ENCODE measurements at regions not wholly inside any gene's neighbourhood (a gene's known extent, or its start where the extent isn't known, plus 50 kb on each side); places are given as distances from the start of the nearest gene placed in this dataset.

DNA sequence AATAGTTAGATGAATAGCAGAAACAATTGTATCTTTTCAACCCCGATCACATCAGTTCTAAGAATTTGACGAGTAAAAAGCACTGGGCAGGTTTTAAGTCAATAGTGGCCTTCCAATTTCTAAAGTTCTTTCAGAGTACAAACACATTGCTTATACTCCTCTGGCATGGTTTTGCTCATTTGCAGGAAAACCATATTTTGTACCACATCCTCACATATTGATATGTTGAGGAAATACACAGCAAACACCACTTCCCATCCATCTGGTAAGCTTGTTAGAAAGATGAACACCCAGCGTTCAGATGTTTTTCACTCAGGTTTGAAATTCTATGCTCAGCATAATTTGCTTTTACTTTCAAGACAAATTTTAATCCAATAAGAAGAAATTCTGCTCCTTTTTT, 344.6 kb upstream of the ACVR2A start:
- TF ChIP-seq STAT1 (IDR thresholded peaks at IDR 0.05; ENCODE audit: unreplicated experiment) = no peak
- no peak for TF ChIP-seq JUNB (IDR thresholded peaks at IDR 0.05; ENCODE audit: unreplicated experiment)
- no peak for TF ChIP-seq POLR2AphosphoS5 (IDR thresholded peaks at IDR 0.05; ENCODE audit: low read depth)
- TF ChIP-seq, protein P1, sequence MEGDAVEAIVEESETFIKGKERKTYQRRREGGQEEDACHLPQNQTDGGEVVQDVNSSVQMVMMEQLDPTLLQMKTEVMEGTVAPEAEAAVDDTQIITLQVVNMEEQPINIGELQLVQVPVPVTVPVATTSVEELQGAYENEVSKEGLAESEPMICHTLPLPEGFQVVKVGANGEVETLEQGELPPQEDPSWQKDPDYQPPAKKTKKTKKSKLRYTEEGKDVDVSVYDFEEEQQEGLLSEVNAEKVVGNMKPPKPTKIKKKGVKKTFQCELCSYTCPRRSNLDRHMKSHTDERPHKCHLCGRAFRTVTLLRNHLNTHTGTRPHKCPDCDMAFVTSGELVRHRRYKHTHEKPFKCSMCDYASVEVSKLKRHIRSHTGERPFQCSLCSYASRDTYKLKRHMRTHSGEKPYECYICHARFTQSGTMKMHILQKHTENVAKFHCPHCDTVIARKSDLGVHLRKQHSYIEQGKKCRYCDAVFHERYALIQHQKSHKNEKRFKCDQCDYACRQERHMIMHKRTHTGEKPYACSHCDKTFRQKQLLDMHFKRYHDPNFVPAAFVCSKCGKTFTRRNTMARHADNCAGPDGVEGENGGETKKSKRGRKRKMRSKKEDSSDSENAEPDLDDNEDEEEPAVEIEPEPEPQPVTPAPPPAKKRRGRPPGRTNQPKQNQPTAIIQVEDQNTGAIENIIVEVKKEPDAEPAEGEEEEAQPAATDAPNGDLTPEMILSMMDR (conservative IDR thresholded peaks at IDR 0.05; ENCODE audit: low read depth in 2 of 2) = no peak
- TF ChIP-seq, protein P2, sequence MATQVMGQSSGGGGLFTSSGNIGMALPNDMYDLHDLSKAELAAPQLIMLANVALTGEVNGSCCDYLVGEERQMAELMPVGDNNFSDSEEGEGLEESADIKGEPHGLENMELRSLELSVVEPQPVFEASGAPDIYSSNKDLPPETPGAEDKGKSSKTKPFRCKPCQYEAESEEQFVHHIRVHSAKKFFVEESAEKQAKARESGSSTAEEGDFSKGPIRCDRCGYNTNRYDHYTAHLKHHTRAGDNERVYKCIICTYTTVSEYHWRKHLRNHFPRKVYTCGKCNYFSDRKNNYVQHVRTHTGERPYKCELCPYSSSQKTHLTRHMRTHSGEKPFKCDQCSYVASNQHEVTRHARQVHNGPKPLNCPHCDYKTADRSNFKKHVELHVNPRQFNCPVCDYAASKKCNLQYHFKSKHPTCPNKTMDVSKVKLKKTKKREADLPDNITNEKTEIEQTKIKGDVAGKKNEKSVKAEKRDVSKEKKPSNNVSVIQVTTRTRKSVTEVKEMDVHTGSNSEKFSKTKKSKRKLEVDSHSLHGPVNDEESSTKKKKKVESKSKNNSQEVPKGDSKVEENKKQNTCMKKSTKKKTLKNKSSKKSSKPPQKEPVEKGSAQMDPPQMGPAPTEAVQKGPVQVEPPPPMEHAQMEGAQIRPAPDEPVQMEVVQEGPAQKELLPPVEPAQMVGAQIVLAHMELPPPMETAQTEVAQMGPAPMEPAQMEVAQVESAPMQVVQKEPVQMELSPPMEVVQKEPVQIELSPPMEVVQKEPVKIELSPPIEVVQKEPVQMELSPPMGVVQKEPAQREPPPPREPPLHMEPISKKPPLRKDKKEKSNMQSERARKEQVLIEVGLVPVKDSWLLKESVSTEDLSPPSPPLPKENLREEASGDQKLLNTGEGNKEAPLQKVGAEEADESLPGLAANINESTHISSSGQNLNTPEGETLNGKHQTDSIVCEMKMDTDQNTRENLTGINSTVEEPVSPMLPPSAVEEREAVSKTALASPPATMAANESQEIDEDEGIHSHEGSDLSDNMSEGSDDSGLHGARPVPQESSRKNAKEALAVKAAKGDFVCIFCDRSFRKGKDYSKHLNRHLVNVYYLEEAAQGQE (IDR thresholded peaks at IDR 0.05; ENCODE audit: unreplicated experiment) = no peak
- TF ChIP-seq, protein P3, sequence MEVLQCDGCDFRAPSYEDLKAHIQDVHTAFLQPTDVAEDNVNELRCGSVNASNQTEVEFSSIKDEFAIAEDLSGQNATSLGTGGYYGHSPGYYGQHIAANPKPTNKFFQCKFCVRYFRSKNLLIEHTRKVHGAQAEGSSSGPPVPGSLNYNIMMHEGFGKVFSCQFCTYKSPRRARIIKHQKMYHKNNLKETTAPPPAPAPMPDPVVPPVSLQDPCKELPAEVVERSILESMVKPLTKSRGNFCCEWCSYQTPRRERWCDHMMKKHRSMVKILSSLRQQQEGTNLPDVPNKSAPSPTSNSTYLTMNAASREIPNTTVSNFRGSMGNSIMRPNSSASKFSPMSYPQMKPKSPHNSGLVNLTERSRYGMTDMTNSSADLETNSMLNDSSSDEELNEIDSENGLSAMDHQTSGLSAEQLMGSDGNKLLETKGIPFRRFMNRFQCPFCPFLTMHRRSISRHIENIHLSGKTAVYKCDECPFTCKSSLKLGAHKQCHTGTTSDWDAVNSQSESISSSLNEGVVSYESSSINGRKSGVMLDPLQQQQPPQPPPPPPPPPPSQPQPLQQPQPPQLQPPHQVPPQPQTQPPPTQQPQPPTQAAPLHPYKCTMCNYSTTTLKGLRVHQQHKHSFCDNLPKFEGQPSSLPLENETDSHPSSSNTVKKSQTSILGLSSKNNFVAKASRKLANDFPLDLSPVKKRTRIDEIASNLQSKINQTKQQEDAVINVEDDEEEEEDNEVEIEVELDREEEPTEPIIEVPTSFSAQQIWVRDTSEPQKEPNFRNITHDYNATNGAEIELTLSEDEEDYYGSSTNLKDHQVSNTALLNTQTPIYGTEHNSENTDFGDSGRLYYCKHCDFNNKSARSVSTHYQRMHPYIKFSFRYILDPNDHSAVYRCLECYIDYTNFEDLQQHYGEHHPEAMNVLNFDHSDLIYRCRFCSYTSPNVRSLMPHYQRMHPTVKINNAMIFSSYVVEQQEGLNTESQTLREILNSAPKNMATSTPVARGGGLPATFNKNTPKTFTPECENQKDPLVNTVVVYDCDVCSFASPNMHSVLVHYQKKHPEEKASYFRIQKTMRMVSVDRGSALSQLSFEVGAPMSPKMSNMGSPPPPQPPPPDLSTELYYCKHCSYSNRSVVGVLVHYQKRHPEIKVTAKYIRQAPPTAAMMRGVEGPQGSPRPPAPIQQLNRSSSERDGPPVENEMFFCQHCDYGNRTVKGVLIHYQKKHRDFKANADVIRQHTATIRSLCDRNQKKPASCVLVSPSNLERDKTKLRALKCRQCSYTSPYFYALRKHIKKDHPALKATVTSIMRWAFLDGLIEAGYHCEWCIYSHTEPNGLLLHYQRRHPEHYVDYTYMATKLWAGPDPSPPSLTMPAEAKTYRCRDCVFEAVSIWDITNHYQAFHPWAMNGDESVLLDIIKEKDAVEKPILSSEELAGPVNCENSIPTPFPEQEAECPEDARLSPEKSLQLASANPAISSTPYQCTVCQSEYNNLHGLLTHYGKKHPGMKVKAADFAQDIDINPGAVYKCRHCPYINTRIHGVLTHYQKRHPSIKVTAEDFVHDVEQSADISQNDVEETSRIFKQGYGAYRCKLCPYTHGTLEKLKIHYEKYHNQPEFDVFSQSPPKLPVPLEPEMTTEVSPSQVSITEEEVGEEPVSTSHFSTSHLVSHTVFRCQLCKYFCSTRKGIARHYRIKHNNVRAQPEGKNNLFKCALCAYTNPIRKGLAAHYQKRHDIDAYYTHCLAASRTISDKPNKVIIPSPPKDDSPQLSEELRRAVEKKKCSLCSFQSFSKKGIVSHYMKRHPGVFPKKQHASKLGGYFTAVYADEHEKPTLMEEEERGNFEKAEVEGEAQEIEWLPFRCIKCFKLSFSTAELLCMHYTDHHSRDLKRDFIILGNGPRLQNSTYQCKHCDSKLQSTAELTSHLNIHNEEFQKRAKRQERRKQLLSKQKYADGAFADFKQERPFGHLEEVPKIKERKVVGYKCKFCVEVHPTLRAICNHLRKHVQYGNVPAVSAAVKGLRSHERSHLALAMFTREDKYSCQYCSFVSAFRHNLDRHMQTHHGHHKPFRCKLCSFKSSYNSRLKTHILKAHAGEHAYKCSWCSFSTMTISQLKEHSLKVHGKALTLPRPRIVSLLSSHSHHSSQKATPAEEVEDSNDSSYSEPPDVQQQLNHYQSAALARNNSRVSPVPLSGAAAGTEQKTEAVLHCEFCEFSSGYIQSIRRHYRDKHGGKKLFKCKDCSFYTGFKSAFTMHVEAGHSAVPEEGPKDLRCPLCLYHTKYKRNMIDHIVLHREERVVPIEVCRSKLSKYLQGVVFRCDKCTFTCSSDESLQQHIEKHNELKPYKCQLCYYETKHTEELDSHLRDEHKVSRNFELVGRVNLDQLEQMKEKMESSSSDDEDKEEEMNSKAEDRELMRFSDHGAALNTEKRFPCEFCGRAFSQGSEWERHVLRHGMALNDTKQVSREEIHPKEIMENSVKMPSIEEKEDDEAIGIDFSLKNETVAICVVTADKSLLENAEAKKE (CRISPR knock-in tag; IDR thresholded peaks at IDR 0.05) = no peak
- TF ChIP-seq ZNF114 (CRISPR knock-in tag; IDR thresholded peaks at IDR 0.05) = no peak
- TF ChIP-seq ZNF331 (CRISPR knock-in tag; IDR thresholded peaks at IDR 0.05; ENCODE audit: low read depth) = no peak
- TF ChIP-seq EZH2phosphoT487 (IDR thresholded peaks at IDR 0.05; ENCODE audit: unreplicated experiment) = no peak
- TF ChIP-seq NANOG (IDR thresholded peaks at IDR 0.05; ENCODE audit: borderline replicate concordance) = no peak
- TF ChIP-seq EZH2 (IDR thresholded peaks at IDR 0.05; ENCODE audit: low read depth, unreplicated experiment) = no peak
- no peak for TF ChIP-seq CREB1 (CRISPR knock-in tag; IDR thresholded peaks at IDR 0.05; ENCODE audit: low read depth)
- TF ChIP-seq, protein P4, sequence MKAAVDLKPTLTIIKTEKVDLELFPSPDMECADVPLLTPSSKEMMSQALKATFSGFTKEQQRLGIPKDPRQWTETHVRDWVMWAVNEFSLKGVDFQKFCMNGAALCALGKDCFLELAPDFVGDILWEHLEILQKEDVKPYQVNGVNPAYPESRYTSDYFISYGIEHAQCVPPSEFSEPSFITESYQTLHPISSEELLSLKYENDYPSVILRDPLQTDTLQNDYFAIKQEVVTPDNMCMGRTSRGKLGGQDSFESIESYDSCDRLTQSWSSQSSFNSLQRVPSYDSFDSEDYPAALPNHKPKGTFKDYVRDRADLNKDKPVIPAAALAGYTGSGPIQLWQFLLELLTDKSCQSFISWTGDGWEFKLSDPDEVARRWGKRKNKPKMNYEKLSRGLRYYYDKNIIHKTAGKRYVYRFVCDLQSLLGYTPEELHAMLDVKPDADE (IDR thresholded peaks at IDR 0.05) = no peak
- Mint-ChIP-seq H3K9me3 (no peaks in the 10 kb centered on the region), H3K27ac (no peak overlapping the region), H3K36me3 (ENCODE audit: low read depth) (no peaks in the 10 kb centered on the region), H3K27me3 (ENCODE audit: insufficient read depth, low read depth, poor library complexity) (no peaks in the 10 kb centered on the region), H3K4me3 (no peak overlapping the region), H3K4me1 (no peaks in the 10 kb centered on the region)
- Histone ChIP-seq H3K36me3 (ENCODE audit: insufficient read depth) (no peaks in the 10 kb centered on the region), H3K4me1 (ENCODE audit: insufficient read depth) (no peaks in the 10 kb centered on the region), H3K27me3 (ENCODE audit: insufficient read depth) (no peaks in the 10 kb centered on the region), H3K4me3 (no peak overlapping the region), H3K9me2 (ENCODE audit: insufficient read depth) (0 out of 2 replicates have a peak, but pooled peaks cover 4% of the 10 kb centered on the region), H3F3A (replicated peaks; ENCODE audit: low read depth) (no peaks in the 10 kb centered on the region), H3K4me2 (no peak overlapping the region), H4K20me1 (replicated peaks; ENCODE audit: insufficient read depth) (no peaks in the 10 kb centered on the region), H2AFZ (no peak overlapping the region), H3K27ac (ENCODE audit: low read depth) (no peak overlapping the region), H3K79me2 (replicated peaks; ENCODE audit: insufficient read depth) (no peaks in the 10 kb centered on the region)
- ATAC-seq (no peak), DNase-seq (ENCODE audit: low spot score) (no peak)

Measured in GM23338 (cell line).